Ecto neural progenitor cell (in vitro differentiated cells): ENCODE measurements at regions not wholly inside any gene's neighbourhood (a gene's known extent, or its start where the extent isn't known, plus 50 kb on each side); places are given as distances from the start of the nearest gene placed in this dataset.

Experiments used
- DNase-seq: peaks from one replicate; pipeline ENCODE4 v3.0.0-alpha.2; 2018; ENCODE audit warnings: low spot score

DNA sequence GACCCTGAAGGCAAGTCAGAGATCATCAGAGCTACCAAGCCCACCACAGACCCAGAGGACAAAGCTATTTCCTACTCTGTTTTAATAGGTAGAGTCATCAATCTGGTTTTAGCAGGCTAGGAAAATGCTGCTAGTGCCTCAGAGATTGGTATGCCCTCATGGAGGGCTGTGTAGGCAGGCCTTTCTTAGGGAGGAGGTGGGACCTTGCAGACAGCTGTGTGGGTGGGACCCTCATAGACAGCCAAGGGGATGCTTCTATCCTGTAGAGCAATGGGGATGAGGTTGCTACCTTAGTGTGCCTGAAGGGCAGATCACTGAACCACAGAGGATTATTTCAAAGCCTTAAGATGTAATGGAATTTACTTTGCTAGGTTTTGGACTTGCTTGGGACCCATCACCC, 534.9 kb upstream of the KLF12 start:
- no peak for DNase-seq

DNA sequence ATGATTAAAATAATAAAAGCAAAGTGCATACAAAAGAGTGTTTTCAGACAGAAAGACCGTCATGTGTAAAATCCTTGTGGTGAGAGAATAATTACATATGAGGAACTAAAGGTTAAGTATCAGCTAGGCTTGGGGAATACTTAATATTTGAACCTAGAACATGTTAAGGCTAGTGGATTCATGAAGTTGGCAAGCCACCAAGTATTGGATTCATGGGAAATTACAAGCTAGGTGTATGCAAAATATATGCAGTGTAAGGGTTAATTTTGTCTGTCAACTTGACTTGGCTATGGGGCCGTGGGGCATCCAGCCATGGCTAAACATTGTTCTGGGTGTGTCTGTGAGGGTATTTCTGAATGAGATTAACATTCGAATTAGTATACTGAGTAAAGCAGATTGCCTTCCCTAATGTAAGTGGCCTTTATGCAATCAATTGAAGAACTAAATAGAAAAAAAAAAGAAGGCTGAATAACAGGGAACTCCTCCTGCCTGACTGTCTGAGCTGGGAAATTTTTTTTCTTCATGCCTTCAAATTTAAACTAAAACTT, 533.5 kb upstream of the KLF12 start:
- no peak for DNase-seq

DNA sequence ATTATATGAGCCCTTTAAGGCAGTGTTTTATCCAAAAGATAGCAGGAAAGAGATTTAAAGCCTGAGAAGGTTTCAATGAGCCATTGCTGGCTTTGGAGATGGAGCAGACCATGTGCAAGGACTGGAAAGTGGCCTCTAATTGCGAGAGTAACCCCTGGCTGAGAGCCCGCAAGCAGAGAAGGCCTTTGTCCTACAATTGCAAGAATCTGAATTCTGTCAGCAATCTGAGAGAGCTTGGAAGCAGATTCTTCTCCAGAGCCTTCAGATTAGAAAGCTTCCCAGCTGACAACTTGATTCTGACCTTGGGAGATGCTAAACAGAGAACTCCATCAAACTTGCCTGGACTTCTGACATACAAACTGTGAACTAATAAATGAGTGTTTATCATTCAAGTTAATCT, 528.7 kb upstream of the KLF12 start:
- DNase-seq: no peak

DNA sequence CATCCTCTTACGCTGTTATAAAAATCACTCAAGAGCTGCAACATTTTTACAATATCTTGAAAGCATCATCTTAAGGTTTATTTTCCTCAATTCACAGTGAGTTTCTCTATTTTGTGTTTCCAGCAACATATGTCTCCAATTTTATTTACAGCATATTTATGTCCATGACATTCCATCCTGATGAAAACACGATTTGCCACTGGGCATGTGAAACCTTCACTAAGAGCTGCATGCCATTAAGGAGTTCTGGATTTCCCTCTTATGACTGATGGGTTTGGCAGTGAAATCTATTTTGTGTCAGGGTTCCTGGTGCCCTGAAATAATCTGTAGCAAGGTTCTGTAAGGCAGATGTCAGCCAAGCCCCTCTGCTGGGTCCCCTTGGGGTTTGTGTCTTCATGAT, 527.6 kb upstream of the KLF12 start:
- DNase-seq: no peak

DNA sequence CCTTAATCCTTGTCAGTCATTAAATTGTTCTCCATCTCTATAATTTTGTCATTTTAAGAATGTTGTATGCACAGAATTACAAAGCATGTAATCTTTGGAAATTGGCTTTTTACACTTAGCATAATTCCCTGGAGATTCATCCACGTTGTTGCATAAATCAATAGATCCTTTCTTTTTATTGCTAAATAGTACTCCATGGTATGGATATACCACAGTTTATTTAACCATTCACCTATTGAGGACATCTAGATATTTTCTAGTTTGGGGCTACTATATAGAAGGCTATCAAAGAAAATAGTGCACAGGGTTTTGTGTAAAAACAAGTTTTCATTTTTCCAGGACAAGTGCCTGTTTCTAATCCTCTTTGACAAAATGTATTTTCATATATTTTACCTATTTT, 523.6 kb upstream of the KLF12 start:
- DNase-seq: no peak

DNA sequence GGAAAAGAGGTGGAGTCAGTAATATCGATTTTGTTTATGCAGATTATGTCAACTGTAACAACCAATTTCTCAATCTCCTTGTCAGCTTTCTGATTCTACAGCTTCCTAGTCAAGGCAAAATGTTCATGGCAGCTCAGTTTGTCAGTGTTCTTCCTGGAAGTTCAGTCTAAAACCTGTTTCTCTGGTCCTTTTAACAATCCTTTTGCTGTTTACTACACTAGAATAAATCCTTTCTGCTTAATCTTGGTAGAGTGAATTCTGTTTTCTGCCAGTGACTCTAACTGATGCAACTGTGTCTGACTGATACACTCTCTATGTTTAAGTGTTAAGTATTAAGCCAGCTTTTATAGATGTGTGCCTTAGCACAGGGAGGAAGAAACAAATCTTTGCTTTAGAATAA, 516.9 kb upstream of the KLF12 start:
- no peak for DNase-seq

DNA sequence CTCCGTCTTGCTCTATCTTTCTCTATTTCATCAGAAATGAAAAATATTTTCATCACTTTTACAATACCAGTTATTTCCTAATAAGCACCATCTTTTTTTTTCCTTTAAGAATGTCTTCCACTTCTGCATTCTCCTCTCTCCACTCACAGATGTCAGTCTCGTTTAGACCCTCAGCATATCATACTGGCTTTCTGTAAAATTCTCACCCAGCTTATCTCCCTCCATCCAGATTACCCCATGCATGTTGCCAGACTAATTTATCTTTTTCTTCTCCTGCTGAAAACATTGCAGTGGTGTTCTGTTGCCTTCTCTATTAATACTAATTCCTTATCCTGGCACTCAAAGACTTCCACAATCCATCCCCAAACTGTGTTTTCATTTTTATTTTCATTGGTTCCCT, 513.8 kb upstream of the KLF12 start:
- no peak for DNase-seq

DNA sequence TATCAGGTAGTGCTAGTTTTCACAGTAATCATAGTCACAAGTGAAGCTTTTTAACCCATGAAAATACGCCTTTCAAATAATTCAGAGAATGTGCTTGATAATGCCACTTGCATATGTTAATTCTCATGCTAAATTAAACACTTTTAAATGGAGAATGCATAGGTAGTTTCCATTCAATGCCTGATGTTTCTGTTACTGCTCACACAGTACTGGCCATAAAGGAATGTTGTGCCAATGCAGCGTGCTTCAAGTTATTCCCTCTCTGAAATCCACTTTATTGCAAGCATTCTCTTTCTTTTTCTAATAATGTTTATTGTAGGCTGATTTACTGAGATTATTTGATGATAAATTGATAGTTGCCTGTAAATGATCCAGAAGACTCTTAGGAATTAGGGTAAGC, 513.0 kb upstream of the KLF12 start:
- no peak for DNase-seq

DNA sequence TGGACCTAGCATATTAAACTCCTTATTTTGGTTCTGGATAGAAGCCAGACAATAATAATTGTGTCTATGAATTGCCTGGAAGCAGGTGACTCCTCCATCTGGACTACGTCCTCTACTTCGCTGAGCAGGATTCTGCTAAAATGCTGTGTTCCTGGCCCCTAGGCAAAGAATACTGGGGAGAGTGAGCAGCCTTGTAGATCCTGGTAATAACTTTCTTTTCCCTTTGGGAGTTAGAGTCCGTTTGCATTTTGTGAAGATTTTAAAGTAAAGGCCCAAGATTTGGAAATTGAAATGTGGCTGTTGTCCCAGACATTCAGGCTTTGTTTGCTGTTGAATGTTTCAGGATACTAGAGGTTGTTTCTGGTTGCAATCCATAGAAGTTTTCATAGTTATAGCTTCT, 511.9 kb upstream of the KLF12 start:
- no peak for DNase-seq

DNA sequence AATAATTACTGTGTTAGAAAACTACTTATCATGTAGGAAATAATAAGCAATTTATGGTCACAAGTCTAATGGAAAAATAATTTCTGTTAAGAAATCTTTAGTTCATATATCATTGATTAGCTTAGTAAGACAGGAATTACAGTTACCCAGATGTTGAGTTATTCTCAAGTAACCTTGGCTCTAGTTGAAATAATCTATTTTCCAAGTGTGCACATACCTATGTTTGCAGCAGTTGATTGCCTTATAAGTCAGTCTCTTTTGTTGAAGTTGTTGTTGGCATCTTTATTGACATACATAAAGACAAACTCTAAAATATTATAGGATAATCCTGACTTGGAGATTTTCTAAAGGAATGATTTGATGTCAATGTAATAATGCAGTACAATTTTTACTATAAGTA, 511.4 kb upstream of the KLF12 start:
- DNase-seq: no peak

DNA sequence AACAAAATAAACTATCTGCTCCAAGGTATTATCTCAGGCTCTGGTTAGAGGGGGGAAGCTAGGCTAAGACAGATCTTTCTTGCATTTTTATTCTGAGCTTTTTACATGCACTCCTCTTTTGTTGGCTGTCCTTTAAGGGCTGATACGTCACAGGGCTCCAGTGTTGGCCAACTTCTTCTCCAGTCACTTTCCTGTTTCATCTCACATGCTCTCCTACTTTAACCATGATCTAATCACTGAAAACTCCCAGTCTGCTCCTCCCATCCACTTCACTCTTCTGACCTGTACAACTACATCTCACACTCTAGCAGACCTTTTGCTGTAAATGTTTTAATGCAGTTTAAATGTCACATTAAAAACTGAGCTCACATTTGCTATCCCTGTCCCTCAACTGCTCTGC, 510.0 kb upstream of the KLF12 start:
- no peak for DNase-seq

DNA sequence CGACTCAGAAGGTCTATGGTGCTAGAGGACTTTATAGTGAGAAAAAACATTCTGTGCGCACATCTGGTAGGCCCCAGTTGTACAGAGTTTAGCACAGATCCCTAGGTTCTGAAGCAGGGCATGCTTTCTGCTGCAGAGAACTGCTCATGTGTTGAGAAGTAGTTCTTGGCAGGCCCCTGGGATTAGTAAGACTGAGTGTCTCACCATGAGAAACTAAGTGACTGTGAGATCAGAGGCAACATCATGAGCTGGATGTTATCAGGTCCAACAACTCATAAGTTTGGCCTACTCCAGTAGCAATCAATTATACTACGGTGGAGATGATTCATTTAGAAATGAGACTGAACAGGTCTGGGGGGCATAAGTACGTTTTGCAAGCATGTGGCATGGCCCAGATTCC, 507.4 kb upstream of the KLF12 start:
- no peak for DNase-seq

DNA sequence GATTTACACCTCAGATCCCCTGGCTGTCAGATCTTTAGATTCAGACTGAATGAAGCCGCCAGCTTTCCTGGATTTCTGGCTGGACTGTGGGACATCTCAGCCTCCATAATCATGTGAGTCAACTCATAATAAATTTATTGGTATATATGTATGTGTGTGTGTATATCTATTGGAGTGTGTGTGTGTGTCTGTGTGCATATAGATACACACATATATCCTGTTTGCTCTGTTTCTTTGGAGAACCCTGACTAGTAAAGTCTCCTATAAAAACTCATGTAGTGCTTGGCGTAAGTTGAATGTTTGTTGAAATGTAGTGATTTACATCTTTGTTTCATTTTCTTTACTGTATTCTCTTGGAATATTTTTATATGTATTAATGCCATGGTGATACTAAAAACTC, 499.5 kb upstream of the KLF12 start:
- DNase-seq: no peak

DNA sequence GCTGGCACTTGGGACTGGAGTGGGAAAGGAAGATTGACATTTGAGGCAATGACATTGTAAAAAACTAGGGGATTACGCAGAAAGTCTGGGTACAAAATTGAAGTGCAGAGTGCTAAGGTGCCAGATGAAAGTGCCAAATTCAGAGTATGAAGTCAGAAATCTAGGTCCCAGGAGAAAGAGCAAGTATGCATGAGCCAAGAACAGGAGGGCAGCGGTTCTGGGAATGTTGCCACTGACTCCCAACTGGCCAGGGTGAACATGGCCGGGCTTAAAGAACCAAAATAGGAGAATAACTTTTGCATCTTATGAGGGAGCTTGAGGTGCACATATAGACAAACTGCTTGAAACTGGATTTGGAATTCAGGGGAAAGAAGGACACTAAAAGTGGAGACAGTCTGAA, 495.8 kb upstream of the KLF12 start:
- no peak for DNase-seq

DNA sequence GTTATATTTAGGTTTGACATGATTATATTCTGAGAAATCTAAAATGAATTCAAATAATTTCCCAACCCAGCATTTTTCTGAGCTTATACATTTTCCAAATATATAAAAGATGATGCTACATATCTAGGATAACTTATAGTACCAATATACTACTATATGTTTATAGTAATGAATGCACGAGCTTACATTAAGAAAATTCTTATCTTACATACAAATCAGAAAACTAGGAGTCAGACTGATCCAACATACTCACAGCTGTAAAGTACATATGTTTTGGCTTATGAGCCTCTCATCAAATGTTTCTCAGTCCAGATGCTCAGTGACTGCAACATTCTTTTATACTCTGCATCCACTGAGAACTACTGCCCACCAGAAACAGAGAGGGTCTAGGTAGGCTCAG, 491.3 kb upstream of the KLF12 start:
- DNase-seq: no peak

DNA sequence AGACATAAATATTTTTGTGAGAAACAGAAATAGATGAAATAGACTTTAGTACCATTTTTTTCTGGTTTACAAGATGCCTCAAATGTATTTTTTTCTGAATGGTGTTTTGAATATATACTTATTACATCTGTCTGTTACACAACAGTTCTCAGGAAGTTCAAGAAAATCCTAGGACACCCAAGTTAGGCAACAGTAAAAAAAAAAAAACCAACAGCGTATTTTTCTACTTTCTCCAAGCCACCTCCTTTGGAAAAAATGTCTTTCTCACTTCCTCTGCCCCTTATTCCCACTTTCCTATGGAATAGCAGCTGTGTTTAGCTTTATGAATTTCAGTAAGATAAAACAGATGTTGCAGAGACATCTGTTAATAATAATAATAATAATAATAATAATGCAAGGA, 489.6 kb upstream of the KLF12 start:
- no peak for DNase-seq

DNA sequence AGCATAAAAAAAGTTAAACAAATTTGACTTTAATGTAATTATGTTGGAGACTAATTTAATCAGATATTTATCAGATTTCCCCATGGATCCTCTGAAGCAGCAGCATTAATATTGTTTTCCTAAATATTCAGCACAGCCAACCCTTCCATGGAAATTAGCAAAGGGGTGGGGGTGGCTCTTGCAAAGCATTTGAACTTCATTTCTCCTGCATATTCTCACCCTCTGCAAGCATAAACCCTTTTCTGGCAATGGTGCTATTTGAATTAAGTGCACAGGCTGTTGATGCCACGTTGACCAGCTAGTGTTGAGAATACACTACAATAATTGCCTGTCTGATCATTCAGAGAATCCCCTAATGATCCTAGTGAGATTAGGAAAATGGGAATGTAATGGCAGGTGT, 488.1 kb upstream of the KLF12 start:
- no peak for DNase-seq

DNA sequence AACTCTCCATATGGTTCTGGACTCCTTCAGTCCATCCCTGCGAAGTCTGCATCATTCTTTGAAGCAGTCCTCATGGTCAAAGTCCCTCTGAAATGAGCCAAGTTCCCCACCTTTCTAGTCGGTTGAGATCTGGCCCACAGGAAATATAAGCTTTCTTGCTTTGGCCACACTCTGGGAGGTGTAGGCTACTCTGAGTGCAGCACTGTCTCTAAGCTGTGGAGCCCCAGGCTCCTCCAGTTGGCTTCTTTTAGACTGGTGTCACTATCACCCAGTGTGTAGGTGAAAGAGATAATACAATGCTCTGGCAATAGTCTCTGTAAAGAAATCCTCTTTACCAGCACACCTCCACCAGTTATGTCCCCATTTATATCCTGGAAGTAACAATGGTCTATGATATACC, 486.5 kb upstream of the KLF12 start:
- DNase-seq: no peak

DNA sequence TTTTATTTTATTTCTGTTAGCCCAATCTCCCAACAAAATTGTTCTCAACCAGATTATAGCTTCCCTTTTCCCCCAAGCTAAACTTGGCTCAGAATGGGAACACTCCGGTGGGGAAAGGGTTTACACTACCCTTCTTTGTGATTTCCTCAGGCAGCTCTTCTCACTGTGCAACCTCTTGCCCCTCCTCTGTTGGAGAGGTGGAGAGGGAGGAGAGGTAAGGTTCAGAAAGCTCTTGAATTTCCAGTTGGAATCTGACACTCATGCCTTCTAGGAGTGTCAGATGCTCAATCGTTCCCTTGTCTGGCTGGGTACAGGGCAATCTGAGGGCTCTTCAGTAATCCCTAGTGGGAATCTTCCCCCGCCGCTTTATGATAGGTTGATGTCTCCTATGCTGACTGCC, 486.1 kb upstream of the KLF12 start:
- DNase-seq: no peak

DNA sequence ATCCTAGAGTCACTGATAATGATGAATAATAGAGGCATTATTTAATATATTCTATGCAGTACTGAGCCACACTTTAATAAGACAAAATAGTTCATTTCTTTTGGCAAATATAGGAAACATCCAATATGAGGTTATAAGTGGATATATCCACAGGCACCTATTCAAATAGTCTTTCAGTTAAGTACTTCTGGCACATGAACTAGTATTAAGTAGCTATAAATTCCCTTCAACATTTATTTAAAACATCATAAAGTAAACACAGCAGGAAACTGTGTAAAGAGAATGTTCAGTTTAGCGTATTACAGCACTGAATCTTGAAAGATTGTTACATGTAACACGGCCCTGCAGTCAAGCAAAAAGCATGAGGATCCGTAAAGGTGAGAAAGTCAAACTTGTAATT, 463.3 kb upstream of the KLF12 start:
- DNase-seq: no peak

DNA sequence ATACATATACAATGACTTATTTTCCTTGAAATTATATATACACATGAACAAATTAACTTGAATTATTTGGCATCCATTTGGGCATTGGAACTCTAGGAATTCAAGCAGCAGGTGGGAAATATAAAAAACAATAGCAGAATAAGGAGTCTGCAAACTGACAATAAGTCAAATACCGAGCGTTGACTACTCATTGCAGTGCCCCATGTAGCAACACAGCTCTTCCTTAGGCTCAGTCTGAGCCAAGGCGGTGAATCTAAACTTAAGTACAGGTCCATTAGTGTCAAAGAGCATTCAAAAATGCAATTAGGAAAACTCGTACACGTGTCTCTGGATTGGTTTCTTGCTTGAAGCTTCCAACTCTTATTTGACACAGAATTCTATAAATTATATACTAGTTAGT, 462.5 kb upstream of the KLF12 start:
- DNase-seq: no peak

DNA sequence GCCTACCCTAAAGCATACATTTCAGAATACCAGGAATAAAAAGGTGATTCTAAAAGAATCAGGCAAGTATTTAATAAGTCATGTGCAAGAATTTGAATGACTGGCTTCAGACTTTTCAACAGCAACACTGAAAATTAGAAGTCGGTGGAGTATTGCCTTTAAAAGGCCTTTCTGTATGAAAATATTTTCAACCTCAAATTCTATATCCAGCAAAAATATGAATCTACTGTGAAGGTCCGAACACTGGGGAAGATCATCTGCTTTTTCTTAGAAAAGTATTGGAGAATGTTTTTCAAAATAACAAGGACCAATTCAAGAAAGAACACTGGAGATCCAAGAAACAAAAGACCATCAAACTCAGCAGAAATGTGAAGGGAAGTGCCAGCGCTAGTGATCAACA, 459.5 kb upstream of the KLF12 start:
- DNase-seq: no peak

DNA sequence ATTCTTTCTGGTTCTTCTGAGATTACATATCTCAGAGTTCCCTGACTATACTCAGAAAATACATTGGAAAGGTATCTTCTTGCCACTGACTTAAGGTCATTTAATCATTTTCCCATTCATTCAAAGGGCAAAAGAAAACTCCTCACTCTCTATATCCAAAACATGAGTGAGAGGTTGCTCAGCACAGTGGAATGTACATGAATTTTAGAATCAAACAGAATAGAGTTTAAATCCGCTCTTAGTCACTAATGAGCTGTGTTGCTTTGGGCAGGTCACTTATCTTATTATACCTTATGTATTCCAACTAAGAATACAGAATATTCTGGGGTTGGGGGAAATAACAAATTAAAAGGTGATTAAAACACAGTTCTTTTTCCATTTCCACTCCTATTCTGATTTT, 452.6 kb upstream of the KLF12 start:
- DNase-seq: no peak

DNA sequence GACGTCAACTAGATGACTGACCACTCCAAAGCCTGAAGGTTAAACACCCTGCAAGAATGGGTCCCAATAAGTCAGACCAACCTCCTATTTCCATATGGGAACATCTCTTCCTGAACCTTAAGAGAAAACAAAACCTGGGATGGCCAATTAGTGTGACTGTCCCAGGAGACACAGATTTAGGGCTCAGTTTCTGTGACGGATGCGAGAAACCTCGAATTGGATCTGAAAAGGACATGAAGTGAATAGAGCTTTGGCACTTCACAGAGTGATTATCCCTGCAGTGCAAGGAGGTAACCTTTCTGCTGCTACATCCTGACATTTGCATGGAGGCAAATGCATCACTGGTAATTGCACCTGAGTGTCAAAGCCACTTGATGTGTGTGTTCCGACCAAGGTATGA, 442.2 kb upstream of the KLF12 start:
- DNase-seq: no peak

DNA sequence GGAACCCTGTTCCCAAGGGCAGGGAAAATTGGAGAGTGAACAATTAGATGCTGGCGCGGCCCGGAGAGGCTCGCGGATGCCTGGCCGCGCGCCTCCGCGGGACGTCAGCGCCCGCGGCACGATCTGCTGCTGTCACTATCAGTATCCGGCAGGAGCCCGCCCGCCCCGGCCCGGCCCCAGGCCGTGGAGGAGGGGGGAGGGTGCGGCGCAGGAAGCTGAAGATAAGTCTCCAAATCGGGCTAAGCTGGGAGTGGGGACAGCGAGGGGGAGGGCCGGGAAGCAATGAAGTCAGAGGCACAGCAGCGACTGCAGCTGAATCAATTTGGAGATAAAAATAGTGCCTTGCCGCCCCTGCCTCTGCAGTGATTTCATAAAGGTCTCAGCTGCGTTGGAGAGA, 441.5 kb upstream of the KLF12 start:
- peak; percentile 89 for DNase-seq
